Astrocyte (in vitro differentiated cells and primary cell): ENCODE measurements at regions not wholly inside any gene's neighbourhood (a gene's known extent, or its start where the extent isn't known, plus 50 kb on each side); places are given as distances from the start of the nearest gene placed in this dataset.

Experiments used
- EZH2 ChIP-seq: IDR thresholded peaks from 2 replicates; pipeline ENCODE4 v1.6.1; 2012; ENCODE audit warnings: mild to moderate bottlenecking, low read length, inconsistent platforms; ENCODE audit not compliant: insufficient read depth
- TF ChIP-seq, protein P1 (sequence below): IDR thresholded peaks from 2 replicates; pipeline ENCODE4 v1.5.1; 2011; ENCODE audit warnings: low read depth, mild to moderate bottlenecking, inconsistent platforms, low read length, moderate library complexity; ENCODE audit not compliant: insufficient read depth

DNA sequence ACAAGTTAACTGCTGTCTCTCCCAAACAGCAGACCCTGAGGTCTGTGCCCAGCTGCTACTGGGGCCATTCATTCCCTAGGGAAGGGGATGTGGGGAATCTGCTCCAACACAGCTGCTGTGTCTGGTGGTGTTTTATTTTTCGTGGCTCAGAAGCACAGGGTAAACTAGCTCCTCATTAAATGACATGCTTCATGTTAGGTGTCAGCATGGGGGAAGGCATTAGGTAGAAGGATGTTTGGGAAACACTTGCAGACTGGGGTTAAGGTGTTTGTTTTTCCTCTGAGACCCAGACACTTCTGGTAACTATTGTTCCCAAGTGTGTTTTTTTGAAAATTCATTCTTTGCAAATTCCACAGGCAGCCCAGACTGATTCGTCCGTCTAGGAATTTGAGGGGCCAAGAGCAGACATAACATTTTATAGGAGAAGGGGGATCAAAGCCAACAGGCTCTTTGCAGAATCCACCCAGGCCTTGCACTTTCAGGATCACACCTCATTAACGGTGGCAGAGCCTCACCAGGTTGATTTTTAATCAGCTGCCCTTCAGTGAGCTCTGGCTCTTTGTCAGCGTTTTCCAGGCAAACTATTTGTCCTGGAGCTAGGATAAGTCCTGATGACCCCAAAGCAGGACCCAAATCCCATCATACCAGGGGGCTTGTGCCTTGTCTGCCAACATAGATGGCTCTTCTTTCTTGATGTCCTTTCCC is 65.4 kb upstream of the ITGA11 start:
- TF ChIP-seq, protein P1, sequence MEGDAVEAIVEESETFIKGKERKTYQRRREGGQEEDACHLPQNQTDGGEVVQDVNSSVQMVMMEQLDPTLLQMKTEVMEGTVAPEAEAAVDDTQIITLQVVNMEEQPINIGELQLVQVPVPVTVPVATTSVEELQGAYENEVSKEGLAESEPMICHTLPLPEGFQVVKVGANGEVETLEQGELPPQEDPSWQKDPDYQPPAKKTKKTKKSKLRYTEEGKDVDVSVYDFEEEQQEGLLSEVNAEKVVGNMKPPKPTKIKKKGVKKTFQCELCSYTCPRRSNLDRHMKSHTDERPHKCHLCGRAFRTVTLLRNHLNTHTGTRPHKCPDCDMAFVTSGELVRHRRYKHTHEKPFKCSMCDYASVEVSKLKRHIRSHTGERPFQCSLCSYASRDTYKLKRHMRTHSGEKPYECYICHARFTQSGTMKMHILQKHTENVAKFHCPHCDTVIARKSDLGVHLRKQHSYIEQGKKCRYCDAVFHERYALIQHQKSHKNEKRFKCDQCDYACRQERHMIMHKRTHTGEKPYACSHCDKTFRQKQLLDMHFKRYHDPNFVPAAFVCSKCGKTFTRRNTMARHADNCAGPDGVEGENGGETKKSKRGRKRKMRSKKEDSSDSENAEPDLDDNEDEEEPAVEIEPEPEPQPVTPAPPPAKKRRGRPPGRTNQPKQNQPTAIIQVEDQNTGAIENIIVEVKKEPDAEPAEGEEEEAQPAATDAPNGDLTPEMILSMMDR = no peak
- no peak for TF ChIP-seq EZH2
